Lower leg skin (tissue), 4 donors: ENCODE measurements at regions not wholly inside any gene's neighbourhood (a gene's known extent, or its start where the extent isn't known, plus 50 kb on each side); places are given as distances from the start of the nearest gene placed in this dataset.

ENCODE experiments used
- DNase-seq, 2 donors: peaks; one replicate each; pipeline ENCODE4 v3.0.0-alpha.2; 2019; ENCODE audit warnings: low spot score in 2 of 2
- H3K4me3 ChIP-seq: fragments of 200-600 bp; sonication (generic); 2 replicates; pipeline ENCODE4 v1.5.1; 2017; ENCODE audit warnings: mild to moderate bottlenecking, low read depth; ENCODE audit not compliant: poor library complexity, severe bottlenecking
- CTCF ChIP-seq, 3 donors: fragments of 450-650 bp; IDR thresholded peaks; one replicate each; pipeline ENCODE4 v1.5.1; 2016; ENCODE audit warnings: antibody characterized with exemption in 3 of 3, mild to moderate bottlenecking in 3 of 3, moderate library complexity in 2 of 3
- POLR2A ChIP-seq, 2 donors: fragments of 450-650 bp; IDR thresholded peaks; one replicate each; pipeline ENCODE4 v1.6.1; 2016 to 2017; ENCODE audit warnings: antibody characterized with exemption in 2 of 2, mild to moderate bottlenecking in 1 of 2, moderate library complexity in 1 of 2
- WGBS, 2 donors: methylation state at CpG; one replicate each; pipeline ENCODE4 v1.1.5; 2018; 5-methylcytosine and 5-hydroxymethylcytosine counted together
- intact Hi-C: fragments of 100-400 bp; cut with DNase I; formaldehyde crosslinking; loops from one replicate; pipeline ENCODE4 v1.15.0; 2023; ENCODE audit warnings: low total_unique reads

GRCh38 chr2:729376-729861, 52.2 kb upstream of the TMEM18 start:
- 52 to 56% methylated on average over 10 of the region's 10 CpGs for WGBS, 2 donors
- TF ChIP-seq POLR2A (IDR thresholded peaks at IDR 0.05): no peak
- no peak for TF ChIP-seq CTCF (IDR thresholded peaks at IDR 0.05)
- DNase-seq: no peak

GRCh38 chr2:728165-728564, 51.0 kb upstream of the TMEM18 start:
- intact Hi-C loops: no loop called here
- DNase-seq: no peak
- TF ChIP-seq POLR2A (IDR thresholded peaks at IDR 0.05) (no peak), CTCF (IDR thresholded peaks at IDR 0.05) (no peak)
- WGBS, 2 donors: 83 to 100% methylated on average over 1 of the region's 1 CpG
- no peak overlapping the region for H3K4me3 ChIP-seq

More at GRCh38 chr2:729376-729861, 52.2 kb upstream of the TMEM18 start:
- H3K4me3 ChIP-seq: no peak overlapping the region
- intact Hi-C loops: no loop called here

DNA sequence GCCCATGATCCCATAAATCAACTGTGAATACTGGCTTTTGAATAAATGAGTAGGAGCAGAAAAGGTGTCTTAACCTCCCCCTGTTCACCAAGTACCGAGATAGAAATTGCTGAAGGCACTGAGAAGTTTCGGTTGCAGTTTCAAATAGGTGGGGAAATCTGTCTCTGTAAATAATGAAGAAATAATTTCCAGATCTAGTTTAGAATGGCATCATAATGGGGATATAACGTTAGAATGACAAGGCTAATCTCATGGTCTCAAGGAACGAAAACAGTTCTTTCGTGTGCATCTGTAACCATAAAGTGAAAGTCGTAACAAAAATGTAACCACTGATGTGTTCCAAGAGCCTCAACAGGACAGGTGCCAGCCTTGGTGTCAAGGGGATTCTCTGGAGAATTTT, 49.9 kb upstream of the TMEM18 start:
- no peak for TF ChIP-seq POLR2A (IDR thresholded peaks at IDR 0.05)
- TF ChIP-seq CTCF (IDR thresholded peaks at IDR 0.05): no peak
- no peak for DNase-seq
- intact Hi-C loops: no loop called here
- H3K4me3 ChIP-seq: no peak overlapping the region
- 81 to 82% methylated on average over 6 of the region's 6 CpGs for WGBS, 2 donors
